ENCODE measurements at regions not wholly inside any gene's neighbourhood (a gene's known extent, or its start where the extent isn't known, plus 50 kb on each side); places are given as distances from the start of the nearest gene placed in this dataset.

DNA sequence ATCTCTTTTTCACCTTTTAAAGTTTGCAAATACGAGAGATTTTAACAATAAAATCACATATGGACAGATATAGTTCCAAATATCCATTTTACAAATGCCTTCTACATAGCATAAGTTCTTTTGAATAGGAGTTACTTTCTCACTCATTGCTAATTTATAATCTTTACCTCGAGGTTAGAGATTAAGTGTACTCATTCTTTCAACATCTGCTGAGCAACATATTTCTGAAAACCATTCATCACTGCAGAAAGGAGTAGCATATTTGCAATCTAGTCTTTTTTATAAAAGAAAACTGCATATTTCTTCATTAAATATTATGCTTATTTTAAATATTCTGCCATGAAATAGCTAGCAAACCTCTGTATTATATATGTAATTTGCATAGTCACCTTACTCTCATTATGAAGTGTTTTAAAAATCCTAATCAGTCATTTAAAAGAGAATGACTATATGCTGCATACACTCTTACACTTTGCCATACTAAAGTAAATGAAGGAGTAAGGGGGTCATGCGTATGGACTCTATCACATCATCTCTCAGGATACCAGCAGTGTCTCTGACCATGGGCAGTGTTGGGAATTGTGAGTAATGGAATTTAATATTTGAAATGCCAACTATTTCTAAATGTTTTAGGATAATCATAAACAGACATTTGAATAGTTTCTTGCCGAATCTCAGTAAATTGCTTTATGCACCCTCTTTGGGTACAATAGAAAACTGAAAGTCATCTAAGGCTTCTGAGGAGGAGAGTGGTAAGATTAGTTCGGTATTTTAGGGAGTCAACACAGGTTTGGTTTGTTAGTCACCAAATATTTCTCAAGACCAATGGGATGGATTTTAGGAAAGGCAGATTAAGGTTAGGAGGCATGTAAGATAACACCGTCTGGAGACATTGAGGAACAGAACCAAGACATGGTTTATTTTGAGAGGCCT, 524.8 kb upstream of the ATP2B1 start:
- TF ChIP-seq, protein P1, sequence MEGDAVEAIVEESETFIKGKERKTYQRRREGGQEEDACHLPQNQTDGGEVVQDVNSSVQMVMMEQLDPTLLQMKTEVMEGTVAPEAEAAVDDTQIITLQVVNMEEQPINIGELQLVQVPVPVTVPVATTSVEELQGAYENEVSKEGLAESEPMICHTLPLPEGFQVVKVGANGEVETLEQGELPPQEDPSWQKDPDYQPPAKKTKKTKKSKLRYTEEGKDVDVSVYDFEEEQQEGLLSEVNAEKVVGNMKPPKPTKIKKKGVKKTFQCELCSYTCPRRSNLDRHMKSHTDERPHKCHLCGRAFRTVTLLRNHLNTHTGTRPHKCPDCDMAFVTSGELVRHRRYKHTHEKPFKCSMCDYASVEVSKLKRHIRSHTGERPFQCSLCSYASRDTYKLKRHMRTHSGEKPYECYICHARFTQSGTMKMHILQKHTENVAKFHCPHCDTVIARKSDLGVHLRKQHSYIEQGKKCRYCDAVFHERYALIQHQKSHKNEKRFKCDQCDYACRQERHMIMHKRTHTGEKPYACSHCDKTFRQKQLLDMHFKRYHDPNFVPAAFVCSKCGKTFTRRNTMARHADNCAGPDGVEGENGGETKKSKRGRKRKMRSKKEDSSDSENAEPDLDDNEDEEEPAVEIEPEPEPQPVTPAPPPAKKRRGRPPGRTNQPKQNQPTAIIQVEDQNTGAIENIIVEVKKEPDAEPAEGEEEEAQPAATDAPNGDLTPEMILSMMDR (IDR thresholded peaks at IDR 0.05) = no peak
- no peak for TF ChIP-seq POLR2A (IDR thresholded peaks at IDR 0.05)
